SW480 (cell line): ENCODE measurements at regions not wholly inside any gene's neighbourhood (a gene's known extent, or its start where the extent isn't known, plus 50 kb on each side); places are given as distances from the start of the nearest gene placed in this dataset.

Experiments
- DNase-seq: peaks from one replicate; pipeline ENCODE4 v3.0.0-alpha.2; 2016; ENCODE audit warnings: low spot score

DNA sequence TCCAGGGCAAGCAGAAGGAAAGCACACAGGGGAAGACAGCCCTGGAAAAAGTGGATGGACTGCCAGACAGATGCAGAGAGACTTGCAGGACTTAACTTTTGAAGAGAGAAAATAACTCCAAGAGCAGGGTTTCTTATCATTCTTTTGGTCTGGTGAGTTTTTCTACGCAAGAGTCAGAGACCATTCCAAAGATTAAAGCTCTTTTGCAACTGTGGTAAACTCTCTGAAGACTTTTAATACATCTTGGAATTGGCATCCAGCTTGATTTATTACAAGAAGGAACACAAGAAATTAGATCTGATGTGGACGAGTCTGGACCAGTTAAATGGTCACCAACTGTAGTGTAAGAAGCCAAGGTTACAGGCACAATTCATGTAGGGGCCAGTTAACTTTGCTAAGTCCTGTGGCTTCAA, 153.4 kb downstream of the SIPA1L2 start:
- DNase-seq, result no peak

- DNase-seq, result no peak
Measured at GRCh38 chr1:232474826-232475225, 155.1 kb downstream of the SIPA1L2 start.

- no peak for DNase-seq
Measured at GRCh38 chr1:232473900-232474299, 156.0 kb downstream of the SIPA1L2 start.

GRCh38 chr1:232473324-232473723, 156.6 kb downstream of the SIPA1L2 start:
- DNase-seq, result no peak

- DNase-seq, result no peak
Measured at GRCh38 chr1:232472485-232473041, 157.4 kb downstream of the SIPA1L2 start.

DNA sequence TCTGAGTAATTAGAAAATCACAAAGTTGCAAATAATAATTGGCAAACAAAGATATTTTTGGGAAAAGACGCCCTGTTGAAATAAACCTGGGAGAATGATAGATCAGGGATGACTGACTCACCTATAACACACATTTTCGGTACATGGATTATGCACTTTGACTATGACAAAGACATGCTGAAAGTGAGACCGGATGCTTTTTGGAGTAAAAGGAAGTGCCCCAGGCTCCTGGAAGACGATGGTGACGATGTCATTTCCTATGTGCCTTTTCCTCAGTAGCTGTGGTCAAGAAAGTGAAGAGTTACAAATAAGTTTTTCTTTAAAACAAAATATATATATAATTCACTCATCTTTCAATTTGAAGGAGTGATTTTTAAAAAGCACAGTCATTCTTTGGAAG, 158.7 kb downstream of the SIPA1L2 start:
- DNase-seq, result no peak

DNA sequence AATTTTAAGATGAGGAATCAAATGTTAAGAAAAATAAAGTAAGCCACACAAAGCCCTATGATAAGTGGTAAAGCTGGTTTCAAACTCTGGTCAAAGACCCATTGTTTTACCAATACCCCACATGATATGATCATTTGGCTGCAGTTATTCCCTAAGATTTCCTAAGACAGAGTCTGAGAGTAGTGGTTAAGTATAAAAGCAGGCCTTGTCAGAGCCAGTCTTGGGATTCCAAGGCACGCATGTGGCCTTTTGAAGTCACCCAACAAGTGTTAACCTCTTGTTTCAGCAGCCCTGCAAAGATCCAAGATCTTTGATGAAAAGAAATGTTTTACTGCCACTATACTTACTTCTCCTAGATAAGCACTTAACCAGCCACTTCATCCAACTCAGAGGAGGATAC, 159.2 kb downstream of the SIPA1L2 start:
- DNase-seq, result no peak

- no peak for DNase-seq
Measured at GRCh38 chr1:232468249-232468648, 161.7 kb downstream of the SIPA1L2 start.

DNA sequence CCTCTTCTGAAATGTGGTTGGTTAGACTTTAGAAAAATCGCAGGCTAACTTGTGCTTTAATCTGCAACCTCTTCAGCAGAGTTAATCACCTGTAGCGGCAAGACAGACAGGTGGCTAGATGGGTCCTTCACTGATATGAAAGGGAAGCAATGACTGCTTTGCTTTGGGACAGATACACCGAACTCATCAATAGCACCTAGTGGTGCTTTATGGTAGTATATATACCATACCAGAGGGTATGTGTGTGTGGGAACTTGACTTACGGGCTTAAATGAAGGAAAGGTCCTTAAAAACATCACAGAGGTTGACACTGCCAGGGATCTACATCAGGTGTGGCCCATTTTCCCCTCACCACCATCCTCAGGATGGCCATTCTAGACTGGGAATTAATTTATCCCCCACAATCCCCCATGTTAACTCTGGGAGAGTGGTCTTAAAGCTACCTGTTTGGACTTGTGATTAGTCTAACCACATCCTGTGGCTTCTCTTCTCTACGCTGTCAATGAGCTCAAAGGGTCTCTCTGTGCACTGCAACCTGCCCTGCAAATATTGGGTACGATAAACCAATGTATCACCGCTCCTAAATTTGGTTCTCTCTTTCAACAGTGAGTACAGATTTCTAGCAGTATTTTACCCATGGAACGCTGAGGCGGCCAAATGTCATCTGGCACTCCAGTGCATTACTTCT, 162.7 kb downstream of the SIPA1L2 start:
- no peak for DNase-seq

- no peak for DNase-seq
Measured at GRCh38 chr1:232464325-232464724, 165.6 kb downstream of the SIPA1L2 start.

GRCh38 chr1:232463225-232463624, 166.7 kb downstream of the SIPA1L2 start:
- DNase-seq, result no peak

DNA sequence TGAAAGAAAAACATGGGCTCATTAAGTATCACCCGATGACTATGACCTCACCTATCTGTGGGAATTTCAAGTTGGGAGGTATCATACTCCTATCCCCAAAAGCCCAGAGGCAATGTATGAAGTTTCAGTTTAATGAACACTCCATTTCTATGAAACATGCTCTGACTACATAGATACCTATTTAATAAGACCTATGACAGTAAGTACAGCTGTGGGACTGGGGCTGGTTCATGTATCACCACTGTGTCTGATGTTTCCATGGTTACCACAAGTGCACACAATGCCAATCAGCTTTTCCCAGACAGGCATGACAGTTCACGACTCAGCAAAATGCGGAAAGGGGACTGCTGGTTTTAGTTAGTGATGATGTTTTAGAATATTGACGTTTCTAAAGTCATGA, 167.7 kb downstream of the SIPA1L2 start:
- DNase-seq, result no peak

DNA sequence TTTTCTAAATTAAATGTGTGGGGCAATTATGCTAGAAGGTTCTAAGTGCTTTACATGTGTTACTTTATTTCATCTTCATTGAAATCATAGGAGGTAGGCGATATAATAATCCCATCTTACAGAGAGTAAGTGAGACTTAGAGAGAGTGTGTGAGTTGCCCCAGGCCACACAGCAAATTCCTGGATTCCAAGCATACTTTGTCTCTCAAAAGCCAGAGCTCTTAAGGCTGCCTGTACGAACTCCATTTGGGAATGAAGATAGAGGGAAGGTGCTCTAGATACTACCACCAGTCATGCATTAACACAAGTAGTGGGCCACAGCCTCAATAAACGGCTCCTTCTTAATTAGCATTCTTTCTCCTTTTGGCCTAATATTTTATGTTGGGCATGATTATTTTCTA, 170.1 kb downstream of the SIPA1L2 start:
- no peak for DNase-seq

DNA sequence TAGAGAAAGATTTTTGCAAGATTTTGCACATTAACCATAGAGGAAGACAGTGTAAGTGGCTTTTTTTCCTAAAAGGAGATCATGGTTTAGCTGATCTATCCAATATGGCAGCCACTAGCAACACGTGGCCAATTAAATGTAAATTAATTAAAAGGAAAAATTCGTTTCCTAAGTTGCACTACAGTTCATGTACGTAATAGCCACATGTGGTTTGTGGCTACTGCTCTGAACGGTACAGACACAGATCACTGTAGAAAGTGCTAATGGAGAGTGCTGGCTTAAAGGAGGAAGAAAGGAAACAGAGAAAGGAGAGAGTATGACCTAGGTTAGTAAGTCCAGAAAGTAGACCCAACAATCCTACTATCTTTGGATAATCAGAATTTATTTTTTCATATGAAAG, 170.8 kb downstream of the SIPA1L2 start:
- DNase-seq, result no peak

DNA sequence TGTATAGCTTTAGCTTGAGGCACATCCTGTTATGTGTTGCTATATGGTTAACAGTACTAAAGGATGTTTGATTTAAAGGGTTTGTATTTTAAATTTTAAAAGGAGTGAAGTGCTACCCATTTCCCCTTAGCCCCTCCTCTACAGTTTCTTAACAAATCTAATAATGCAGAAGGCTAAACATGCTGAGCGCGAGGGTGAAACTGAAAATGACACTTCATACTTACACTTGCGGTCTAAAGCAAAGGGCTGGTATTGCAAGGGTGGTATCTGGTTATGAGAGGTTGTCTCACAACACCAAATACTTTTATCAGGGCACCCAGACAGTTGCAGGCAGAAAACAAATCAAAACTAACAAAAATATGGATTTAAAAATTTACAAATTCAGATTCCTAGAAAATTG, 172.3 kb downstream of the SIPA1L2 start:
- no peak for DNase-seq

- no peak for DNase-seq
Measured at GRCh38 chr1:232456714-232457113, 173.2 kb downstream of the SIPA1L2 start.

DNA sequence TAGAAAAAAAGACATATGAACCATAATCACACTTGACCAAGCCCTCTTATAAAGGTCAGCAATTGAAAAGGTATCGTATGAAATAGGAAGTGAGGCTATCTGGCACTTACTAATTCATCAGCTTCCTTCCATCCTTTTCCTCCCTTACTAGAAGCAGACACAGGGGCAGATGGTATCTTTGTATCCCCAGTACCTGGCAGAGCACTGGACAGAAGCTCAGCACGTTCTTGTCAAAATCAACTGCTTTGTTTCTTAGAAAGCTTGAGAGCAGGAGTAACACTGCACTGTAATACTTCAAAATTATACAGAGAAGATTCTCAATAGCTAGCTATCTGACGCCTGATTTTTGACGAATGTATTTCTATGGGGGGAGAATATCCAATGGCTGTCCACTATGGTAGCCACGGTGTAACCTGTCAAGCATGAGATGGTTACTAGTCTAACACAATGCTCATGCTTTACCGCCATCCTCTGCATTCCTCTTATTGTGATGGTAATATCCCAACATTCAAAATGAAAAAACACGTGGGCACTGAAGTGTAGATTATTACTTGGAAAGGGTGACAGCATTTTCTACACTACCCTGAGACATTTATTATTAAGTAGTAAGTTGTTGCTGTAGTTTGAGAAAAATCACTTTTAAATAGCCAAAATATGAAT, 175.6 kb downstream of the SIPA1L2 start:
- DNase-seq, result no peak

- DNase-seq, result no peak
Measured at GRCh38 chr1:232452736-232453440, 177.0 kb downstream of the SIPA1L2 start.

DNA sequence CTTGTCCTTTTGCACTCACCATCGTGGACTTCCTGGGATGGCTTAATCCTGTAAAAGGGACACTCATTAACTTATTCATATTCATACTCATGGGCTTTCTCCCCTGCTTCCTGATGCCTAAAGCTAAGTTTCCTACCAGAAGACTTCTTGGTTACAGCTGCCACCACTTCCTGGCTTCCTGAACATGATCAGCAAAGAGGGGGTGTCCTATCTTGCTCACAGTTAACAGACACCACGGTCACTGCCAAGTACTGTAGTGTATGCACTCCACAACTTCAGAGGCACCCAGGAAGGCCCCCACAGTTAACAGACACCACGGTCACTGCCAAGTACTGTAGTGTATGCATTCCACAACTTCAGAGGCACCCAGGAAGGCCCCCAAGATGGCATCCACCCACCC, 177.8 kb downstream of the SIPA1L2 start:
- no peak for DNase-seq

DNA sequence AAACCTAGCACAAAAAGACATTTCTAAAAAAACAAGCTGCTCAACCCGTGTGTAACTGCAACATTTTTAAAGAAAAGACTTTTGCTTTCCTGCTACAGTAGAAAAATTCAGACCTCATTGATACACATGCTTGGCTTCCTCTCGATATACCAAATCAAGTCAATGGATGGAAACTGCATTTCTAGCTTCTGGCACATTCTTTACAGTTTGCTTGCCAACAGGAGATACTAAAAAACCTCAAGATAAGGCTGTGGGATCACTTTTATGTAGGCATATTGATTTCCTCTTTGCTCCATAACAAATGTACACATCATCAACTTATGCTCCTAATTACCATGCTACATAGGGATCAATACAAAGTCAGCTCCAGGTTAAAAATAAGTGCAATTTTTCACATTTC, 178.4 kb downstream of the SIPA1L2 start:
- no peak for DNase-seq

DNA sequence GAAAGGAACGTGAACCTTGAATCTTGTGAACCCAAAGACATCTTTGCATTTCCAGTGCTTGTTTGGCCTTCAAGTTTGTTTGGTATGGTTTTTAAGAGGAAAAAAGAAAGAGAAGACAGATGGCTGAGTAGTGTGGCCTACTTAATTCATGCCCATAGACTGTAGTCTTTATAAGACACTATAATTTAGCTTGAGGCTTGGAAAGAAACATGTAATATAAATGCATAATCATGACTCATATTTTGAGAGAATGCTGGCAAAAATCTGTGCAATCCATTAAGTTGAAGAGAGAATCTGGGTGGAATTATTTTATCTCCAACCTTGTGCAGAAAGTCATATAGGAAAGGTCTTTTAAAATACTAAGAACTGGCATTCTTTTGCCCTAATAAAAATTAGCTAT, 179.3 kb downstream of the SIPA1L2 start:
- no peak for DNase-seq

DNA sequence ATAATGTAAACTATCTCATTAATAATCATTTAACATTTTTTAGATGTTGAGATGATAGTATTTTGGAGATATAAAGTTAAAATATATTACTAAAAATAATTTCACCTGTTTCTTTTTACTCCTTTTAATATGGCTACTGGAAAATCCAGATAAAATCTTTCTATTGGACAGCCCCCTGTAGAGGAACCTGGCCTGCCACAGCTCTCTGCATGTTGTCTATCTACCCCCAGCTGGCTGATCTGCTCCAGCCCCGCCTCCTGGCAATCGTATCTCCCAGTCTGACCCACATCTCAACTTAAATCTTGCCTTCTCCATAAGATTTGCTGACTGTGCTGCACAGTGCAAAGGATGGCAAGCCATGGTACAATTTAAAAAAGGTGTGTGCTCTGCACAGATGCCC, 182.8 kb downstream of the SIPA1L2 start:
- no peak for DNase-seq
